ENCODE measurements at regions not wholly inside any gene's neighbourhood (a gene's known extent, or its start where the extent isn't known, plus 50 kb on each side); places are given as distances from the start of the nearest gene placed in this dataset.

DNA sequence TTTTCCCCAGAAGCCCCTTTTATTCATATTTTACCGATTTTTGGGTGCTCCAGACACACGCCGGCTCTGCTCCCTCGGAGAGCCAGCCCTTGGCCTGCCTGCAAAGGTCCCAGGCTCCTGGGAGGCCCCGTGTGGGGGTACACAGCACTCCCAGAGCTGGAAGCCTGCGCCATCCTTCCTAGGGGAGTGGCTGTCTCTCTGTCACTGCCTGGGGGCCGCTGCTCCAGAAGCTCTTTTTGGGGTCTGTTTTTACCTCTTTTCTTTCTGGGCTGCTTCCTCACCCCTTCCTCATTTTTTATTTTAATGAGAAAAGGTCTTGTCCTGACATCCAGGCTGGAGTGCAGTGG lies 119.1 kb upstream of the COL5A1 start:
- intact Hi-C loops (cut with DNase I), result no loop called here
- no peak for ATAC-seq

DNA sequence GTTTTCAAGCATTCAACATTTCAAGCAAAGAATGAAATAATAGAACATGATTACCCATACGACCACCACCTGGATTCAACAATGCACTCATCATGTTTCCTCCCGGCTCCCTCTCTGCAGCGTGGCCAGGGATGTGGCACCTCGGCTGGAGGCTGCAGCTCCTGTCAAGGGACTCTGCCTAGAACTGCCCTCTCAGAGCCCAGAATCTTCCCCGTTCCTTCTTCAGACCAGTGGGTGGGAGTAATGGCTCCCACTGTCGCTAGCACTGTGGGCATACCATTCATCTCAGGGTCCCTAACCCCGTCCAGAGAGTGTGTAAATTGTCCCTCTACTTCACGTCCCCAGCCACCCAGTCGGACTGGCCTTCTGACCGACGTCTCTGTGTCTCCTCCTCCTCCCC lies 118.6 kb upstream of the COL5A1 start:
- H3K27me3 ChIP-seq, result peaks cover 0 to 26% (median 0%) of the 10 kb centered on the region in 9 donors
- intact Hi-C loops (cut with DNase I), result no loop called here
- H3K27ac ChIP-seq, result no peak overlapping the region
- DNase-seq (peak in 1 of 5 donors; percentile 49), ATAC-seq (no peak)
- no peaks in the 10 kb centered on the region for H3K4me1 ChIP-seq
- no peak overlapping the region for H3K4me3 ChIP-seq
- H3K36me3 ChIP-seq, result no peaks in the 10 kb centered on the region
- 75 to 83% (median 78%) methylated on average over 11 of the region's 11 CpGs for WGBS, 4 donors
- TF ChIP-seq, protein P1, sequence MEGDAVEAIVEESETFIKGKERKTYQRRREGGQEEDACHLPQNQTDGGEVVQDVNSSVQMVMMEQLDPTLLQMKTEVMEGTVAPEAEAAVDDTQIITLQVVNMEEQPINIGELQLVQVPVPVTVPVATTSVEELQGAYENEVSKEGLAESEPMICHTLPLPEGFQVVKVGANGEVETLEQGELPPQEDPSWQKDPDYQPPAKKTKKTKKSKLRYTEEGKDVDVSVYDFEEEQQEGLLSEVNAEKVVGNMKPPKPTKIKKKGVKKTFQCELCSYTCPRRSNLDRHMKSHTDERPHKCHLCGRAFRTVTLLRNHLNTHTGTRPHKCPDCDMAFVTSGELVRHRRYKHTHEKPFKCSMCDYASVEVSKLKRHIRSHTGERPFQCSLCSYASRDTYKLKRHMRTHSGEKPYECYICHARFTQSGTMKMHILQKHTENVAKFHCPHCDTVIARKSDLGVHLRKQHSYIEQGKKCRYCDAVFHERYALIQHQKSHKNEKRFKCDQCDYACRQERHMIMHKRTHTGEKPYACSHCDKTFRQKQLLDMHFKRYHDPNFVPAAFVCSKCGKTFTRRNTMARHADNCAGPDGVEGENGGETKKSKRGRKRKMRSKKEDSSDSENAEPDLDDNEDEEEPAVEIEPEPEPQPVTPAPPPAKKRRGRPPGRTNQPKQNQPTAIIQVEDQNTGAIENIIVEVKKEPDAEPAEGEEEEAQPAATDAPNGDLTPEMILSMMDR (IDR thresholded peaks at IDR 0.05), result no peak
- no peak for TF ChIP-seq POLR2A (IDR thresholded peaks at IDR 0.05)
- H3K9me3 ChIP-seq, result peaks cover 0 to 12% (median 0%) of the 10 kb centered on the region in 12 donors

More for the DNA sequence above, 119.1 kb upstream of the COL5A1 start:
- no peak for DNase-seq
- Histone ChIP-seq H3K27ac (no peak overlapping the region), H3K36me3 (no peaks in the 10 kb centered on the region), H3K4me3 (no peak overlapping the region), H3K27me3 (peaks cover 0 to 26% (median 0%) of the 10 kb centered on the region in 9 donors), H3K9me3 (peaks cover 0 to 12% (median 0%) of the 10 kb centered on the region in 12 donors), H3K4me1 (peaks cover 0 to 5% (median 0%) of the 10 kb centered on the region in 12 donors)
- WGBS, 4 donors, result 85 to 92% (median 87%) methylated on average over 7 of the region's 7 CpGs
- TF ChIP-seq, protein P1 (IDR thresholded peaks at IDR 0.05), result no peak
- no peak for TF ChIP-seq POLR2A (IDR thresholded peaks at IDR 0.05)

DNA sequence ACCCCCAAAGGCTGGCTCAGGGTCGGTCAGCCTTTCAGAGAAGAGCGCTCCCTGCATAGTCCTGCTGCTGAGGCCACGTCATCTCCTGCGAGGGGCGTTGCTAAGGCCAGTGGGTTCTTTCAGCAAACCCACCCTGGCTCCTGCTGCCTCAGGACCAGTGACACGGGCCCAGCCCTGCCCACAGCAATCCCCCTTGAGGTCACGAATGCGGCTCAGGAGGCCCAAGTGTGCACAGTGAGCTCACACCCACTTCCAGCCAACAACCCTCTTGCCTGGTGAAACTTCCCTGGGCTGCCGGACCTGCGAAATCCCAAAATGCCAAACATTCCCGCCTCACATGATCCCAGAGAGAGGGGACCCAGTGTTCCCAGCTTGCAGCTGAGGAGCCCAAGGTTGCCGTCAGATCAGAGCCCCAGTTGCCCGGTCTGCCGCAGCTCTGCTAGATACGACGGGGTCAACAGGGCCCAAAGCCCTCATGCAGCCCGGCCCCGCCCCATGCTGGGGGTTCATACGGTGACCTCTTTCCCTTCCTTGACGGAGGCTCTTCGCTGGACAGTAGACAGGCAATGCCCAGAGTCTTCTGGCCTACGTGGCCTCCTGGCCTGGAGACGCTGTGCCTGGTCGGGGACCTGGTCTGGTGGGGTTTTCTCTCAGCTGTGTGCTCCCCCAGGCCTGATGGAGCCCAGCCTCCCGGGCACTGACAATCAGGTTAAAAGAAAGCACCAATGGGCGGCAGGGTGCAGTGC lies 116.4 kb upstream of the COL5A1 start:
- H3K27me3 ChIP-seq, result peaks cover 0 to 26% (median 0%) of the 10 kb centered on the region in 9 donors
- ATAC-seq (peak in 2 of 4 donors; percentile 10 to 29), DNase-seq (peak in 1 of 5 donors; percentile 61)
- intact Hi-C loops (cut with DNase I), result no loop called here
- H3K36me3 ChIP-seq, result no peaks in the 10 kb centered on the region
- peak overlapping the region in 5 of 12 donors; percentile 23 to 89 (median 63) for H3K27ac ChIP-seq
- peaks cover 0 to 24% (median 3%) of the 10 kb centered on the region in 12 donors for H3K9me3 ChIP-seq
- WGBS, 4 donors, result 73 to 91% (median 84%) methylated on average over 15 to 26 of the region's 26 CpGs
- no peaks in the 10 kb centered on the region for H3K4me1 ChIP-seq
- peak overlapping the region in 5 of 12 donors; percentile 9 to 34 (median 12) for H3K4me3 ChIP-seq
- no peak for TF ChIP-seq POLR2A (IDR thresholded peaks at IDR 0.05)
- TF ChIP-seq, protein P1 (IDR thresholded peaks at IDR 0.05), result no peak

DNA sequence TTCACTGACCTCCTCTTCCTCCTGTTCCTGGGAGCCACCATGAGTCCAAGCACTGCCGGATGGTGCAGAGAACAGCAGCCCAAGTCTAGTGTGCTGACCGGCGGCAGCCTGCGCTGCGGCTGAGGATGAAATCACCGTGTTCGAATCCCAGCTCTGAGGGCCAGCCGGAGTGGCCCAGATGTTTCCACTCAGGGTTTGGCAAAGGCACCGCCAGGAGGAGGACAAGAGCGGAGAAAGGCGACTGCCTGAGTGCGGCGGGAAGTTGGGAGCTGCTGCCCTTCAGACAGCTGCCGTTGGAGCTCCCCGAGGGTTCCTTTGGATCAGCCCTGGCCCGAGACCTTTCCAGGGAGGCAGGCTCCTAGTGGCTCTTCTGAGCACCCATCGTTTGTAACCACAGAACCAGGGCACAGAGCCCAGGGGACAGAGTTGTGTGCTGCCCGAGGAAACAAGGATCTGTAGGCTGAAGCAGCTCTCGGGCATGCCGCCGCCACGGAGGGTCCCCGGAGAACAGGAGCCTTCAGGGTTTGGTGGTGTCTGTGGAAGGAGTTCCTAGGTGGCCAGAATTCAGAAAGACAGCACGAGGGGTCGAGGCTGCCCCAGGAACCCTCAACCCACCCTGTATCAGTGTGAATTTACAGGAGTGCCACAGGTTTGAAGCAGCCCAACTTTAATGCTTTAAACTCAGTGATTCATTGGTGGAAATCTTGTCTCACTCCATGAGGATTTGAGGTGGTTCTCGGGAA lies 115.6 kb upstream of the COL5A1 start:
- DNase-seq, result peak; percentile 59 to 84 (median 73)
- Histone ChIP-seq H3K27me3 (peaks cover 0 to 26% (median 0%) of the 10 kb centered on the region in 9 donors), H3K36me3 (no peaks in the 10 kb centered on the region), H3K4me1 (no peaks in the 10 kb centered on the region), H3K4me3 (peak overlapping the region in 6 of 12 donors; percentile 9 to 34 (median 34)), H3K27ac (peak overlapping the region in 10 of 12 donors; percentile 29 to 89 (median 60)), H3K9me3 (peaks cover 0 to 24% (median 7%) of the 10 kb centered on the region in 12 donors)
- ATAC-seq, result peak; percentile 32 to 84 (median 77)
- WGBS, 4 donors, result 68 to 74% (median 70%) methylated on average over 16 to 26 of the region's 26 CpGs
- TF ChIP-seq POLR2A (IDR thresholded peaks at IDR 0.05), result no peak
- TF ChIP-seq, protein P1 (IDR thresholded peaks at IDR 0.05), result peak in 1 of 12 donors; percentile 20
- intact Hi-C loops (cut with DNase I), result no loop called here

Data from heart left ventricle (tissue), 16 donors.